Karpas-422 (cell line): ENCODE measurements at regions not wholly inside any gene's neighbourhood (a gene's known extent, or its start where the extent isn't known, plus 50 kb on each side); places are given as distances from the start of the nearest gene placed in this dataset.

Experiments used
- DNase-seq: peaks from one replicate; pipeline ENCODE4 v3.0.0-alpha.2; 2015
- H2AFZ ChIP-seq: fragments of 200-600 bp; sonication (generic); 2 replicates; pipeline ENCODE4 v1.6.1; 2014; ENCODE audit warnings: antibody characterized with exemption, low read length, mixed read lengths
- H3K27ac ChIP-seq: fragments of 200-600 bp; sonication (generic); 2 replicates; pipeline ENCODE4 v1.5.1; 2014; ENCODE audit warnings: mild to moderate bottlenecking, low read length, moderate library complexity
- H3K27me3 ChIP-seq: fragments of 200-600 bp; sonication (generic); 2 replicates; pipeline ENCODE4 v1.6.1; 2014; ENCODE audit warnings: low read length, mixed read lengths
- H3K36me3 ChIP-seq: fragments of 200-600 bp; sonication (generic); 2 replicates; pipeline ENCODE4 v1.6.1; 2014; ENCODE audit warnings: low read length, mixed read lengths; ENCODE audit not compliant: insufficient read depth
- H3K4me1 ChIP-seq: fragments of 200-600 bp; sonication (generic); 2 replicates; pipeline ENCODE4 v1.6.1; 2014; ENCODE audit warnings: mild to moderate bottlenecking, low read length, mixed read lengths
- H3K4me2 ChIP-seq: fragments of 200-600 bp; sonication (generic); 2 replicates; pipeline ENCODE4 v1.6.1; 2014; ENCODE audit warnings: low read length, low read depth, mild to moderate bottlenecking; ENCODE audit not compliant: poor library complexity, severe bottlenecking
- H3K4me3 ChIP-seq: fragments of 200-600 bp; sonication (generic); 2 replicates; pipeline ENCODE4 v1.5.1; 2014; ENCODE audit warnings: mild to moderate bottlenecking, antibody characterized with exemption, low read length, mixed read lengths
- H3K79me2 ChIP-seq: fragments of 200-600 bp; sonication (generic); 2 replicates; pipeline ENCODE4 v1.6.1; 2014; ENCODE audit warnings: mild to moderate bottlenecking, low read length, mixed read lengths
- H3K9ac ChIP-seq: fragments of 200-600 bp; sonication (generic); 2 replicates; pipeline ENCODE4 v1.6.0; 2014; ENCODE audit warnings: low read length
- H3K9me2 ChIP-seq: fragments of 200-600 bp; sonication (generic), shearing (Covaris generic); replicated peaks from 2 replicates; pipeline ENCODE4 v1.6.0; 2014; ENCODE audit warnings: mild to moderate bottlenecking, low read length, moderate library complexity; ENCODE audit not compliant: insufficient read depth
- H3K9me3 ChIP-seq: fragments of 300-700, 200-600 bp; sonication (generic); 2 replicates; pipeline ENCODE4 v1.6.1; 2014; ENCODE audit warnings: low read length, mixed read lengths
- H4K20me1 ChIP-seq: fragments of 200-600 bp; sonication (generic); 2 replicates; pipeline ENCODE4 v1.6.1; 2014; ENCODE audit warnings: mild to moderate bottlenecking, antibody characterized with exemption, low read length, low read depth; ENCODE audit not compliant: insufficient read depth

GRCh38 chr7:131903315-131903714, 346.9 kb upstream of the PODXL start:
- Histone ChIP-seq H3K79me2 (no peaks in the 10 kb centered on the region), H3K27ac (no peak overlapping the region), H3K9me2 (no peaks in the 10 kb centered on the region), H3K36me3 (no peaks in the 10 kb centered on the region), H3K27me3 (no peaks in the 10 kb centered on the region), H3K9me3 (no peaks in the 10 kb centered on the region), H3K4me3 (no peak overlapping the region), H2AFZ (no peak overlapping the region), H3K4me2 (no peak overlapping the region), H3K4me1 (no peaks in the 10 kb centered on the region), H4K20me1 (no peaks in the 10 kb centered on the region), H3K9ac (no peak overlapping the region)
- DNase-seq: no peak

- Histone ChIP-seq H3K4me2 (no peak overlapping the region), H4K20me1 (no peaks in the 10 kb centered on the region), H3K9me2 (no peaks in the 10 kb centered on the region), H3K4me3 (no peak overlapping the region), H3K27ac (no peak overlapping the region), H3K4me1 (no peaks in the 10 kb centered on the region), H3K9ac (no peak overlapping the region), H3K9me3 (no peaks in the 10 kb centered on the region), H3K36me3 (no peaks in the 10 kb centered on the region), H2AFZ (no peak overlapping the region), H3K79me2 (no peaks in the 10 kb centered on the region), H3K27me3 (no peaks in the 10 kb centered on the region)
- no peak for DNase-seq
Measured at GRCh38 chr7:131900785-131901287, 344.4 kb upstream of the PODXL start.

- no peaks in the 10 kb centered on the region for H3K36me3 ChIP-seq
- no peaks in the 10 kb centered on the region for H3K79me2 ChIP-seq
- no peak overlapping the region for H3K4me2 ChIP-seq
- no peak overlapping the region for H3K4me3 ChIP-seq
- no peak overlapping the region for H2AFZ ChIP-seq
- H3K9me2 ChIP-seq: no peaks in the 10 kb centered on the region
- no peak overlapping the region for H3K27ac ChIP-seq
- H3K9ac ChIP-seq: no peak overlapping the region
- H3K27me3 ChIP-seq: no peaks in the 10 kb centered on the region
- no peaks in the 10 kb centered on the region for H3K9me3 ChIP-seq
- no peak for DNase-seq
- no peaks in the 10 kb centered on the region for H4K20me1 ChIP-seq
- H3K4me1 ChIP-seq: no peaks in the 10 kb centered on the region
Measured at GRCh38 chr7:131899271-131900030, 343.0 kb upstream of the PODXL start.

- Histone ChIP-seq H3K4me1 (no peaks in the 10 kb centered on the region), H3K36me3 (no peaks in the 10 kb centered on the region), H3K27me3 (no peaks in the 10 kb centered on the region), H3K4me3 (no peak overlapping the region), H3K4me2 (no peak overlapping the region), H3K9me2 (no peaks in the 10 kb centered on the region), H3K9ac (no peak overlapping the region), H2AFZ (no peak overlapping the region), H3K27ac (no peak overlapping the region), H4K20me1 (no peaks in the 10 kb centered on the region), H3K79me2 (no peaks in the 10 kb centered on the region), H3K9me3 (no peaks in the 10 kb centered on the region)
- DNase-seq: no peak
Measured at GRCh38 chr7:131898418-131898817, 342.0 kb upstream of the PODXL start.

- Histone ChIP-seq H4K20me1 (no peaks in the 10 kb centered on the region), H3K27me3 (no peaks in the 10 kb centered on the region), H3K79me2 (no peaks in the 10 kb centered on the region), H3K27ac (no peak overlapping the region), H3K36me3 (no peaks in the 10 kb centered on the region), H3K9me2 (no peaks in the 10 kb centered on the region), H3K9me3 (no peaks in the 10 kb centered on the region), H2AFZ (no peak overlapping the region), H3K4me1 (no peaks in the 10 kb centered on the region), H3K4me2 (no peak overlapping the region), H3K4me3 (no peak overlapping the region), H3K9ac (no peak overlapping the region)
- no peak for DNase-seq
Measured at GRCh38 chr7:131897790-131898165, 341.4 kb upstream of the PODXL start.

GRCh38 chr7:131897016-131897789, 340.8 kb upstream of the PODXL start:
- Histone ChIP-seq H3K4me1 (no peaks in the 10 kb centered on the region), H2AFZ (no peak overlapping the region), H3K4me2 (no peak overlapping the region), H3K79me2 (no peaks in the 10 kb centered on the region), H3K4me3 (no peak overlapping the region), H3K9me2 (no peaks in the 10 kb centered on the region), H4K20me1 (no peaks in the 10 kb centered on the region), H3K27ac (no peak overlapping the region), H3K36me3 (no peaks in the 10 kb centered on the region), H3K27me3 (no peaks in the 10 kb centered on the region), H3K9ac (no peak overlapping the region), H3K9me3 (no peaks in the 10 kb centered on the region)
- DNase-seq: no peak

- DNase-seq: no peak
- Histone ChIP-seq H4K20me1 (no peaks in the 10 kb centered on the region), H2AFZ (no peak overlapping the region), H3K9me3 (no peaks in the 10 kb centered on the region), H3K4me1 (no peaks in the 10 kb centered on the region), H3K79me2 (no peaks in the 10 kb centered on the region), H3K9ac (no peak overlapping the region), H3K4me2 (no peak overlapping the region), H3K27ac (no peak overlapping the region), H3K36me3 (no peaks in the 10 kb centered on the region), H3K9me2 (no peaks in the 10 kb centered on the region), H3K27me3 (no peaks in the 10 kb centered on the region), H3K4me3 (no peak overlapping the region)
Measured at GRCh38 chr7:131896165-131896863, 339.9 kb upstream of the PODXL start.

- no peak for DNase-seq
- Histone ChIP-seq H3K27me3 (no peaks in the 10 kb centered on the region), H3K4me3 (no peak overlapping the region), H3K4me1 (no peaks in the 10 kb centered on the region), H2AFZ (no peak overlapping the region), H3K27ac (no peak overlapping the region), H3K36me3 (no peaks in the 10 kb centered on the region), H3K9ac (no peak overlapping the region), H3K4me2 (no peak overlapping the region), H3K9me2 (no peaks in the 10 kb centered on the region), H4K20me1 (no peaks in the 10 kb centered on the region), H3K79me2 (no peaks in the 10 kb centered on the region), H3K9me3 (no peaks in the 10 kb centered on the region)
Measured at GRCh38 chr7:131895541-131896164, 339.2 kb upstream of the PODXL start.
